HG03159 (cell line): ENCODE measurements at regions not wholly inside any gene's neighbourhood (a gene's known extent, or its start where the extent isn't known, plus 50 kb on each side); places are given as distances from the start of the nearest gene placed in this dataset.
A peak's percentile ranks its signal among the peaks of the same experiment; 100 is the strongest.
"Not testable (repeated sequence)": the region's sequence is repeated elsewhere in the genome, so short reads cannot be mapped to it uniquely, and the experiment has no call there.

Experiments used
- ATAC-seq: cut with Tn5 transposase; IDR thresholded peaks from one replicate; pipeline ENCODE4 v1.9.1; 2021; ENCODE audit warnings: mild to moderate bottlenecking, moderate library complexity; ENCODE audit not compliant: unreplicated experiment

DNA sequence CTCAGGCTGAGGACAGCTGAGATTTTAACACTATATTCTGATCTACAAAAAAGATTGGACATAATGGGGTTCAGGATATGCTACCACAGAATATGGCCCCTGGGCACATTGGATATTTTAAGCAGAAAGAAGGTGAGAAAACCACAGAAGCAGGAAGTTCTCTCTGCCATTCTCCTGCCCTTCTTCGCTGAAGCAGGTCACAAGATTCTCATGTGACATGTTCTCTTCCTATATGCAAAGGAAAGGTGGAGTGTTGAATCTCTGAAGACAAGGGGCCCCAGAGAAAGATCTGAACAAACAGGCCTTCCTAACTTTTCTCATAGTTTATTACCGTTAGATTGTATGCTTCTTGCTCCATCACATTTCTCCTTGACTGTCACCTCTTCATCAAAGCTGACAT, 285.7 kb downstream of the S1PR1 start:
- ATAC-seq: no peak

DNA sequence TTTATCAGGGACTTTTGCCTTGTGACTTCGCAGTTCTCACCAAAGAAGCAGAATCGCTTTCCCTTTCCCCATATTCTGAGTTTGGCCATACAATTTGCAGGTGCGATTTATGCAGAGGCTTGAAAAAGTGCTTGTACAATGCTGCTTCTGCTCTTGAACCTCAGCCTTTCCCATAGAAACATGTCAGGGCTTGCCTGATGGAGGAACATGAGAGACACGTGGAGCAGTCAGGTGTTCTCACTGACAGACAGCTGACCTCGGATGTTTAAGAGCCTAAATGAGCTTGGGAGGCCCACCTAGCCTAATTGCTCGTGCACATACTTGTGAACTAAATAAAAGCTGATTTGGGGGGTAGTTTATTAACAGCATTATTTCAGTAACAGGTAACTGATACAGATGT, 290.0 kb downstream of the S1PR1 start:
- no peak for ATAC-seq

DNA sequence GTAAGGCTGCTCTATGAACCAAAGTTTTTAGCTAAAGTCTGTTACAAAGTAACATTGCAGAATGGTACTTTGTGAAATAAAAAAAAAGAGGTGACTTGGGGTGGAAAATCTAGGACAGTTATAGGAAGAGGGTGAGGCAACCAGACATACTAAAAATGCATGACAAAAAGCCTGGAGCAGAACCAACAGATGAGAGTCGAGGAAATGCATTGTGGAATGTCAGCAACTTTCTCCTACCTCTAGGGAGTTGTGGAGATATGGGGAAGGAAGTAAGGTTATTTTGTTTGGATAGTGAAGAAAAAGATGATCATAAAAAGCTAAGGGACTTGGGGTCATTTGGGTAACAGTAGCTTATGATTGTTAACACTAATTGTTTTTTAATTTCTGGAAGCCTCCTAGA, 295.6 kb downstream of the S1PR1 start:
- no peak for ATAC-seq

DNA sequence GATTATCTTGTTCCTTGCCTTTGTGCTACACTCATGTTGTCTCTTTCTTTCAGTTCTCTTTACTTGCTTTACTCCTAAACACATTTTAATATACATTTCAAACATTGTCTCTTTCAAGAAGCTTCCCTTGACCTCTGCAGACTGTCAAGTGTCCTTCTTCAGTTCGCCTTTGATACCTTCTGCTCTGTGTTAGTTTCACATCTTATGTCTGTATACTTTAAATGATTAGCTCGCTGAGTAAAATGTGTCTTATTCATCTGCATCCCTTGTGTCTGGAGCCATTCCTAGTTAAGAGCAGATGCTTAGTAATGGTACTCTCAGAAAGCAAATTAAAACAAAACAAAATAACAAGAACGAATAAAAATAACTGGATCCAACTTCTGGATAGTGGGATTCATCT, 303.3 kb downstream of the S1PR1 start:
- no peak for ATAC-seq

GRCh38 chr1:101546885-101547284, 310.1 kb downstream of the S1PR1 start:
- ATAC-seq: no peak

DNA sequence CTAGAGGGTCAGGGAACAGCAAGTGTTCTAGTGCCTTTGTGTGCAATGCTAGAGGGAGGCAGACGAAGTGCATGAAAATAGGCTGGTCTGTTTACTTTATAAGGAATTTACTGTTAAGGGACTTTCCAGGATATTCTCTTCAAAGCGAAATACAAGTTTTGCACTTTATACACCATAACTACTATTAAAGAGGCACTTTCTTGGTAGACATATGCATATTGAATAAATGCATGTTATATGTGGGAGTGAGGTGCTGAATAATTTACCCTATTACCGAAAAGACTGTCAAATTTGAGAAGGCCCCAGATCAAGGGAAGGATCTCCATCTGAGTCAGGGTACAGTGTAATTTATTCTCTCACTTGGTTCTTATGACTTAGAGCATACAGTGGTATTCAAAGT, 310.5 kb downstream of the S1PR1 start:
- no peak for ATAC-seq

GRCh38 chr1:101548376-101548775, 311.6 kb downstream of the S1PR1 start:
- ATAC-seq: no peak

- no peak for ATAC-seq
These were observed 313.8 kb downstream of the S1PR1 start for GRCh38 chr1:101550581-101550980.

- no peak for ATAC-seq
These were observed 330.2 kb downstream of the S1PR1 start for GRCh38 chr1:101566883-101567538.

DNA sequence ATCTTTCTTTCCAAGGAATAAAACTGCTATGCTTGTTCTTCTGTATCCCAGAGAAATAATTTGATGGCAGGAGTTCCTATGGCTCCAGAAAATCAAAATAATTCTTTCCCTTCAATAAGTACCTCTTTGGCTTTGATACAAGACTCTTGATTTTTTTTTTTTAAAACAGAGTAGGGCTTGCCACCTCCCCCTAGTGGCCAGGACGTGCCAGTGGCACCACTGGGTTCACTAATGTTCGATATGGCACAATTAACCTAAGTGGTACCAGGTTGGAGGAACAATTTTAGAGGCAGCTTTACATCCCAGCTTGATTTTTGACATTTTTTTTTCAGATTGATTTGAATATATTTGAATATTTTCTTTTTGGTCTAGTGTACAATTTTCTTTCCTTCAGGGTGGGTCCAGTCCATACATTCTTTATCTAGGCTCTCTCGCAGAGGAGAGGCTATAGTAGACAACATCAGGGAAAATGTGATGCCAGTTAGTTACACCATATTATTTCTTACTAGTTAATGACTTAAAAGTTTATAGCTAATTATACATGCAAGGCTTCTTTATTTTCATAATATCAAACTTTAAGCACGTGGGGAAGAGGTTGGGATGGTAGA, 330.9 kb downstream of the S1PR1 start:
- ATAC-seq: peak; percentile 98

GRCh38 chr1:101587741-101588140, 350.9 kb downstream of the S1PR1 start:
- ATAC-seq: no peak

DNA sequence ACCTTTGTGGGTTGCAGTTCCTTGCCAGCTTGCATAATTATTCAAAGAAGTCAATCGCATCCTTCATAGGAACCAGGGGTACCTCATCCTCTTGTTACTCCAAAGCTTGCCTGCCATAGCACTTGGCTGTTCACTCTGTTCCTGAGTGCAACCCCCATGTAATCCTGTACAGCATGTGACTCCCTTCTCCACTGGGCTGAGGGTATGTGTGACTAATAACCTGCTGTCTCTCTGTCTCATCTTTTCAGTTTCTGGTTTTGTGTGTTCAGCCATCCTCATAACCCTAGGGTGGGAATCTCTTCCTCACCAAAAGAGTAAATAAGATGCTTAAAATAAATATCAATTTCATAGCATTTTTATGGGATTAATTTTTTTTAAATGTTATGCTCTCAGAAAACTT, 351.9 kb downstream of the S1PR1 start:
- no peak for ATAC-seq

DNA sequence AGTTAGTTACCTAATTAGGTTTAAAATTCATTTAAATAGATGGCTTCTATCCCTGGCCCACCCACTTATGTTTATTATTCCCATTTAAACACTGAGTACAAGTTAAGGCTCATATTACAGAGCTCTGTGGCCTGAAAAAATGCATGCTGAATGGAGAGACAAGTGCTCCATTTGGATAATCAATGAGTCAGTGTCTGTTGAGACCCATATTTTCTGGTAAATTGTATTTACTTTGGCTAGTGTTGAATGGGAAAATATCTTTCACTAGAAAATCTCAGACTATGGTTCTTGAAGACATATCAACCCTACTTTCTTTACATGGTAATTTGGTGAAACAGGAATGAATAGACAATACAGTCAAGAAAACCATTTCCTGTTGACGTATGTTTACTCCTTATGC, 356.0 kb downstream of the S1PR1 start:
- no peak for ATAC-seq

- ATAC-seq: no peak
These were observed 359.1 kb downstream of the S1PR1 start for GRCh38 chr1:101595881-101596374.

GRCh38 chr1:101600615-101601014, 363.8 kb downstream of the S1PR1 start:
- ATAC-seq: not testable (repeated sequence)

GRCh38 chr1:101603726-101604125, 366.9 kb downstream of the S1PR1 start:
- no peak for ATAC-seq

DNA sequence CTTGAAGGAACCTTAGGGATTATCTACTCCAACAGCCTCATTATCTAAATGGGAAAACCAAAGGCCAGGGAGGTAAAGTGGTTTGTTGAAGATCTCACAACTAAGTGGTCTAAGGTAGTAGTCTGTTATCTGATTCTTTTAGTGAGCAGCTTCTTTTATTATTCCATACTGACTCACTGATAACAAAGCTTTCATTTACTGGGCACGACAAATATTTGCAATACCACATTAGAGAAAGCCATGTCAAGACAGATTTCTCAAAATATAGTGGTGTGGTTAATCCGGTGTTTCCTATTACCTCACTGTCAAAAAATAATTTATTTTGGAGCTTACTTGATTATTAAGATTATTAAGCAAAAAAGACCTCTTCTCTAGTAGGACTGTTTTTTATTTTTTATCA, 369.1 kb downstream of the S1PR1 start:
- ATAC-seq: no peak

DNA sequence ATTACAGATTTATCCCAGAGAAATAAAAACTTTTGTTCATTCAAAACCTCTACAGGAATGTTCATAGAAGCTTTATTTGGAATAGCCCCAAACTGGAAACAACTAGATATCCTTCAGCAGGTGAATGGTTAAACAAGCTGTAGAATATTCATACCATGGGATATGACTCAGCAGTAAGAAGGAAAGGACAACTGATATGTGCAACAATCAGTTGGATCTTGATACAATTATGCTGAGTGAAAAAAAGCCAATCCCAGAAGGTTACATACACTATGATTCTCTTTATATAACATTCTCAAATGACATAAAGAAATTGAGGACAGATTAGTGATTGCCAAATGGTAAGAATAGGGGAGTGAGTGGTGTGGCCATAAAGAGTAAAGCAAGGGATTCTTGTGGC, 376.7 kb downstream of the S1PR1 start:
- ATAC-seq: no peak

- ATAC-seq: no peak
These were observed 377.8 kb downstream of the OLFM3 start for GRCh38 chr1:101618900-101619299.

GRCh38 chr1:101632548-101633272, 364.0 kb downstream of the OLFM3 start:
- ATAC-seq: no peak

- no peak for ATAC-seq
These were observed 350.9 kb downstream of the OLFM3 start for GRCh38 chr1:101645810-101646209.

DNA sequence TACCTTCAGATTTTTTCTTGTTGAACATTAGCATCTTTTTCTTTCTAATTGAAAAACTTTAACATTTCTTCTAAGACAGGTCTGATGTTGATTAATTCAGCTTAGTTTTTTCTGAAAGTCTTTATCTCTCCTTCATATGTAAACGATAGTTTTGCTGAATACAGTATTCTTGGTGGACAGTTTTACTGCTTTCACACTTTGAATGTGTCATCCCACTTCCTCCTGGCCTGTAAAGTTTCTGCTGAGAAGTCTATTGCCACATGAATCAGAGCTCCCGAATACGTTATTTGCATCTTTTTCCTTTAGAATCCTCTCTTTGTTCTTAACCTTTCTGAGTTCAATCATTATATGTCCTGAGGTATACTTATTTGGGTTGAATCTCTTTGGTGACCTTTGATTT, 344.2 kb downstream of the OLFM3 start:
- no peak for ATAC-seq
